ENCODE measurements at regions not wholly inside any gene's neighbourhood (a gene's known extent, or its start where the extent isn't known, plus 50 kb on each side); places are given as distances from the start of the nearest gene placed in this dataset.

GRCh38 chr10:36577126-36577525 is 548.3 kb upstream of the ANKRD30A start:
- no peak for TF ChIP-seq CTCF (IDR thresholded peaks at IDR 0.05 in 2 of 3, conservative IDR thresholded peaks at IDR 0.05 in 1 of 3; ENCODE audit: borderline replicate concordance in 1 of 3, insufficient read depth in 1 of 3, low read depth in 2 of 3, low read length in 2 of 3)
- no peak for TF ChIP-seq POLR2A (IDR thresholded peaks at IDR 0.05; ENCODE audit: borderline replicate concordance, extremely low read depth, insufficient read depth, insufficient read length)
- TF ChIP-seq EZH2 (IDR thresholded peaks at IDR 0.05): no peak
- no peak for TF ChIP-seq JUND (IDR thresholded peaks at IDR 0.05)
